HG03565 (cell line): ENCODE measurements at regions not wholly inside any gene's neighbourhood (a gene's known extent, or its start where the extent isn't known, plus 50 kb on each side); places are given as distances from the start of the nearest gene placed in this dataset.
"Not testable (repeated sequence)": the region's sequence is repeated elsewhere in the genome, so short reads cannot be mapped to it uniquely, and the experiment has no call there.

Source experiments
- ATAC-seq: cut with Tn5 transposase; IDR thresholded peaks from one replicate; pipeline ENCODE4 v1.9.1; 2021; ENCODE audit warnings: mild to moderate bottlenecking, moderate library complexity; ENCODE audit not compliant: unreplicated experiment

DNA sequence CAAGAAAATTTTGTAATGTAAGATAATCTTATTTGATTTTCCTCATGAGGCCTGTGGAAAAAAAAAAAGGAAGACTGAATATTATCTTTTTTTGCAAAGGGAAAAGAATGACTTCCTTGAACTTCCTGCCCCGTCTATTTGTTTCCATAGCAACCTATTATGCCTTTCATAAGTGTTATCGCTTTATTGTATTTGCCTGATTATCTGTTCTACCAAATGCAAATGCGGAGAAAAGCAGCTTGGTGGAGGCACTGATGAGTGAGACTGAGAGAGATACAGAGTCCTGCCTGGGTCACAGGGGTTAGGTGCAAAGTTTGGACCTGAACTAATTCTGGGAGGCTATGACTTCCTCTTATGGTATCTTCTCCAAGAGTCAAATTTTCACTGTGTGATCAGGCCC, 334.0 kb upstream of the KCNMB2 start:
- no peak for ATAC-seq

DNA sequence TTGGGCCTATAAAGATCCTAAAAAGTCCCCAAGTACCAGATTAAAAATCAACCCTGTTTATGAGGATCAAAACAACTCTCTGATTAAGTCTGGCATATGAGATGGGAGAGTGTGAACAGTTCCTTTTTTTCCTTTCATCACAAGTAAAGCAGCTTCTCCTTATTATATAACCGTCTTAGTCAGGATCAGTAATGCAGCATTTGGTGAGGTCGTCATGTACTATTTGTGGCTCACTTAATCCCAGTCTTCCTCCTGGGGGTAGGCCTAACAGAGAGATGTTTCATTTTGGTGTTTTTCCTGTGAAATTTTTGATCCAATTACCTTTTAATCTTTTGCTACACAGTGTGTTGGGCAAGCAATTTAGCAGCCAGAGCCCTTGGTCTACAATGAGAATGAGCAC, 333.1 kb upstream of the KCNMB2 start:
- ATAC-seq: no peak

DNA sequence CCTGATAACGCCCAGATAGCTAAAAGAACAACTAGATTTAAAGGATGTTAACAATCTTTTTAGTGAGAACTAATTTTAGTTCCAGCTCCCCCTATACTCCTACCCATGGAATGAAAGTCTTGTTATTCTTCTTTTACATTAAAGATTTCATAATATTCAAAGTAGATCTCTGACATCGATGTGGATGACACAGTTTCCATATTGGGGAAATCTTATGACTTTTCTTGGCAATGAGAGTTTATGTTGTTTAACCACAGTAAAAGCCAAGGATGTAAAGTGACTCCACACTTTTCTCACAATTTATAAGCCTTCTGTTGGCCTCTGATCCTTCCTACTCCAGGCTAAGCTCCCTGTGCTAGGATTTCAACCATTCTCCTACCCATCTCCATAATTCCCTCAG, 332.6 kb upstream of the KCNMB2 start:
- no peak for ATAC-seq

DNA sequence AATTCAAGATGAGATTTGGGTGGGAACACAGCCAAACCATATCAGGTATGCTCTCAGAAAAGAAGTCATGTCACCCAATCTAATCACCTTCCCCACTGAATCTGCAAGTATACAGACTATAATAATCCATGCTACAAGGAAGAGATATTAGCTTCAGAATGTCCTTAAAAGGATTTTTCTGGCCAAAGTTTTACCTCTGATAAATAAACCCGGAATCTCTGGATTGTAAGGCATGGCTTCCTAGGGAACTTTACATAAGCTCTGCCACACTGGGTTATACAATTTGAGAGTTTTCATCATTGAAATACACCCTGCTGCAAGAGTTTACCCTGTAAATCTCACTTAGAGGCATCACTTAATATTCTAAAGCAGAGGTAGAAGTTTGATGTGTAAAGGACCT, 330.5 kb upstream of the KCNMB2 start:
- no peak for ATAC-seq

DNA sequence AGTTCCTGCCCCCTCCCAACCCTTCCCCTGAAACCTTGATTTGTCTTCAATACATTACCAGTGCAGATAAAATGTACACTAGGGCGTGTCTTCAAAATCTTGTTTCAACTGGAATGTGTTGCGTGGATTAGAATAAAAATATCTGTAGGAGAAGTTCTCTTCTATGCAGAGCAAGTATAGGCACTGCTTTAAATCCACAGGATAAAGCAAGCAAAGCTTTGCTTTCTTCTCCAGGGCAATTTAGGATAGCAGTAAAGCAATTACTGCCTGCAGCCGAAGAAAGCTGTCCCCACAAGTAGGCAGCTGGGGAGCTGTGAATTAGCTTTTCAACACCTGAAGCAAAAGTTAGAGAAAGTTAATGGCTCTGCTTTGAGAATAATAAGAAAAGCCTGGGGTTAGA, 329.7 kb upstream of the KCNMB2 start:
- no peak for ATAC-seq

DNA sequence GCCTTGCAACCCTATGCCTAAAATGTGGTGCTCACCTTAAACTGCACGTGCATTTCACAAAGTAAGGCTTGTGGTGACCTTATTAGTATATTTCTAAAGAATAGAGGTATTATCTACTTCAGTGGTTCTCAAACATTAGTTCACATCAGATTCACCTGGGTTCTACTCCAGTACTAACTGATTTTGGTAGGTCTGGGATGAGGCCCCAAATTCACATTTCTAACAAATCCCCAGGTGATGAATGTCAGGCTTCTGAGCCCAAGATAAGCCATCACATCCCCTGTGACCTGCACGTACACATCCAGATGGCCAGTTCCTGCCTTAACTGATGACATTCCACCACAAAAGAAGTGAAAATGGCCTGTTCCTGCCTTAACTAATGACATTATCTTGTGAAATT, 329.1 kb upstream of the KCNMB2 start:
- not testable (repeated sequence) for ATAC-seq

DNA sequence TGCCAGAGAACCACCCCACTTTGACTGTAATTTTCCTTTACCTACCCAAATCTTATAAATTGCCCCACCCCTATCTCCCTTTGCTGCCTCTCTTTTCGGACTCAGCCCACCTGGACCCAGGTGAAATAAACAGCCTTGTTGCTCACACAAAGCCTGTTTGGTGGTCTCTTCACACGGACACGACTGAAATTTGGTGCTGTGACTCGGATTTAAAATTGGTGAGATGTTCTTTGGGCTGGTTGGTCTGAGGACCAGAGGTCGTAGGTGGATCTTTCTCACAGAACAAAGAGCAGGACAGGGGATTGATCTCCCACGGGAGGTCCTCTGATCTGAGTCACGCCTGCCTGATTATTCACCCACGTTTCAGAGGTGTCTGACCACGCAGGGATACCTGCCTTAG, 328.6 kb upstream of the KCNMB2 start:
- ATAC-seq: not testable (repeated sequence)

DNA sequence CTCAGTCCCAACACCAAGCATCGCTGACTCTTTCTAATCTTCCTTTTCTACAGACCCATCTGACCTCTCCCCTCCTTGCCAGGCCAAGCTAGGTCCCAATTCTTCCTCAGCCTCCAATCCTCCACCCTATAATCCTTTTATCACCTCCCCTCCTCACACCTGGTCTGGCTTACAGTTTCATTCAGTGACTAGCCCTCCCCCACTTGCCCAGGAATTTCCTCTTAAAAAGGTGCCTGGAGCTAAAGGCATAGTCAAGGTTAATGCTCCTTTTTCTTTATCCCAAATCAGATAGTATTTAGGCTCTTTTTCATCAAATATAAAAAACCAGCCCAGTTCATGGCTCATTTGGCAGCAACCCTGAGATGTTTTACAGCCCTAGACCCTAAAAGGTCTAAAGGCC, 327.1 kb upstream of the KCNMB2 start:
- ATAC-seq: not testable (repeated sequence)

DNA sequence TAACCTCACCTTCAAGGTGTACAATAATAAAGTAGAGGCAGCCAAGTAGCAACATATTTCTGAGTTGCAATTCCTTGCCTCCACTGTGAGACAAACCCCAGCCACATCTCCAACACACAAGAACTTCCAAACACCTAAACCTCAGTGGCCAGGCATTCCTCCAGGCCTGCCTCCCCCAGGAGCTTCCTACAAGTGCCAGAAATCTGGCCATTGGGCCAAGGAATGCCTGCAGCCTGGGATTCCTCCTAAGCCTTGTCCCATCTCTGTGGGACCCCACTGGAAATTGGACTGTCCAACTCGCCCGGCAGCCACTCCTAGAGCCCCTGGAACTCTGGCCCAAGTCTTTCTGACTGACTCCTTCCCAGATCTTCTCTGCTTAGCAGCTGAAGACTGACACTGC, 326.6 kb upstream of the KCNMB2 start:
- not testable (repeated sequence) for ATAC-seq

DNA sequence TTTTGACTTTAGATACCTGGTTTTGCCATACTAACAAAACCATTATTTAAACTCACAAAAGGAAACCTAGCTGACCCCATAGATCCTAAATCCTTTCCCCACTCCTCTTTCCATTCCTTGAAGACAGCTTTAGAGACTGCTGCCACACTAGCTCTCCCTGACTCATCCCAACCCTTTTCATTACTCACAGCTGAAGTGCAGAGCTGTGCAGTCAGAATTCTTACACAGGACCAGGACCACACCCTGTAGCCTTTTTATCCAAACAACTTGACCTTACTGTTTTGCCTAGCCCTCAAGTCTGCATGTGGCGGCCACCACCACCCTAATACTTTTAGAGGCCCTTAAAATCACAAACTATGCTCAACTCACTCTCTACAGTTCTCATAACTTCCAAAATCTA, 325.1 kb upstream of the KCNMB2 start:
- ATAC-seq: not testable (repeated sequence)

DNA sequence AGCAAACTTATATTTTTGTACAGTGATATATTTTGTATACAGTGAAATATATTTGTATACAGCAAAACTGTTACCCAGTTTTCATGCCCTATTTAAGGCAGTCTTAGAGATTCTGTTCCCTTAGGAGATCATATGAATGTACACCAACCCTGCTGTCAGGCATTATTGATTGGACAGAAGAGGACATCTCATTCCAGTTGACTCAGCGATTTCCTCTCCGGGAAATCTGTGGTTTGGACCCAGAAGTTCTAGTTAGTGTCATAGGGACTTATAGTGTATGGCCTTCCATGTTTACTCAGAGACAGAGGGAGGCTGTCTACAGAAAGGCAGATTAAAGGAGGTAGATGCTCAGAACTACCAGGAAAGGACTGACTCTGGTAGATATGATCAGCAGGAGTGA, 318.8 kb upstream of the KCNMB2 start:
- no peak for ATAC-seq

DNA sequence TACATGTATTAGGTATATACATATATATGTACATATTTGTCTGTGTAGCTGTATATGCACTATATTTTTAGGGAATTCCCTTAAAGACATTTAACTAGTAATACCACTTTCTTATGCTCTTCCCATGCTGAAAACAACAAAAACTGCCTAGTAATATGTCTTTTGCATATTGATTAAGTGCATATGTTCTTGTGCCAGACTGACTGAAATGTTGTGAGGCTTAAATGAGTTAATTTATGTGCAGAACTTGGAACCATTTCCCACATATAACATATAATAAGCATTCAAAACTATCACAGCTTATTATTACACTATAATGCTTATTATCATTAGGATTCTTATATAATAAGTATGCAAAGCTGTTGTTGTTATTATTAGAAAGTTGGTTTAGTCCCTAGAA, 318.0 kb upstream of the KCNMB2 start:
- ATAC-seq: no peak

DNA sequence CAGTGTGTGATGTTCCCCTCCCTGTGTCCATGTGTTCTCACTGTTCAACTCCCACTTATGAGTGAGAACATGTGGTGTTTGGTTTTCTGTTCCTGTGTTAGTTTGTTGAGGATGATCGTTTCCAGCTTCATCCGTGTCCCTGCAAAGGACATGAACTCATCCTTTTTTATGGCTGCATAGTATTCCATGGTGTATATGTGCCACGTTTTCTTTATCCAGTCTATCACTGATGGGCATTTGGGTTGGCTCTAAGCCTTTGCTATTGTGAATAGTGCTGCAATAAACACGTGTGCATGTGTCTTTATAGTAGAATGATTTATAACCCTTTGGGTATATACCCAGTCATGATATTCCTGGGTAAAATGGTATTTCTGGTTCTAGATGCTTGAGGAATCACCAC, 316.6 kb upstream of the KCNMB2 start:
- not testable (repeated sequence) for ATAC-seq

DNA sequence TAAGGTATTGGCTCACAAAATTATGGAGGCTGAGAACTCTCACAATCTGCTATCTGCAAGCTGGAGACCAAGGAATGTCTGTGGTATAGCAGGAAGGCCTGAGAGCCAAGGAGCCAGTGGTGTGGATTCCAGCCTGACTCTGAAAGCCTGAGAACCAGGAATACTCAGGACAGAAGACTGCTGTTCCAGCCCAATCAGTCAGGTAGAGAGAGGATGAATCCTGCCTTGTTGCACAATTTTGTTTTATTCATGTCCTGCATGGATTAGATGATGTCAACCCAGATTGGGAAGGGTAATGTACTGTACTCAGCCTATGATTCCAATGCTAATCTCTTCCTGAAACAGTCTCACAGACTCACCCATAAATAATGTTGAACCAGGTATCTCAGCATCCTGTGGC, 312.4 kb upstream of the KCNMB2 start:
- ATAC-seq: no peak

DNA sequence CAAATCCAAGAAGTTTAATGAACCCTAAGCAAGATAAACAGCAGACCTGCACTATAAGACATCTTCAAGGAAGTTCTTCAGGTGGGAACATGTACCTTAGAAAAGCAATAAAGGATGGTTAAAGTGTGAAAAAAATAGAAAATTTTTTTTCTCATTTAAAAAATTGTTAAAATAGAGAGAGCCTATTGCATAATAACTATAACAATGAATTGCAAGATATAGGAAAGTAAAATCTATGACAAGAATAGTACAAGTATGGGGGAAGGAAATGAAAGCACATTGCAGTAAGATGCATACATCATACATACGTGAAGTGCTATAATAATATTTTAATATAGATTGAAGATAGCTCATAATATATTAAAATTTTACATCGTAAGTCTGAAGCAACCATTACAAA, 310.1 kb upstream of the KCNMB2 start:
- ATAC-seq: no peak

DNA sequence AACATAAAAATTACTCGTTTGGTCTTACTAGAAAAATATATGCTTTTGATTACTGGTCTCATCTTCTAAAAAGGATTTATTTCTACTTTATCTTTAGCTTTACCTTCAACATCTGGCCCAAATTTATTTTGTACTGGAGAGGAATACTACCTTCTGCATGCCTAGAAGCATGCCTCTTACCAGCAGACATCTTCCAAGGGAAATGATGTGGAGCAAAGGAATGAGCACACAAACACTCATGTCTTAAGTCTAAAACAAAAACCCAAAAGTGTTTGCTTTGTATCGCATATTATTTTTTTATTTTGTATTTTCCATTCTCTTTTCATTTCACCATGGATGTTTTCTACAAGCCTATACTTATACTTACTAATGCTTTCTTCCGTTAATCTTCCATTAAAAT, 304.6 kb upstream of the KCNMB2 start:
- ATAC-seq: no peak

DNA sequence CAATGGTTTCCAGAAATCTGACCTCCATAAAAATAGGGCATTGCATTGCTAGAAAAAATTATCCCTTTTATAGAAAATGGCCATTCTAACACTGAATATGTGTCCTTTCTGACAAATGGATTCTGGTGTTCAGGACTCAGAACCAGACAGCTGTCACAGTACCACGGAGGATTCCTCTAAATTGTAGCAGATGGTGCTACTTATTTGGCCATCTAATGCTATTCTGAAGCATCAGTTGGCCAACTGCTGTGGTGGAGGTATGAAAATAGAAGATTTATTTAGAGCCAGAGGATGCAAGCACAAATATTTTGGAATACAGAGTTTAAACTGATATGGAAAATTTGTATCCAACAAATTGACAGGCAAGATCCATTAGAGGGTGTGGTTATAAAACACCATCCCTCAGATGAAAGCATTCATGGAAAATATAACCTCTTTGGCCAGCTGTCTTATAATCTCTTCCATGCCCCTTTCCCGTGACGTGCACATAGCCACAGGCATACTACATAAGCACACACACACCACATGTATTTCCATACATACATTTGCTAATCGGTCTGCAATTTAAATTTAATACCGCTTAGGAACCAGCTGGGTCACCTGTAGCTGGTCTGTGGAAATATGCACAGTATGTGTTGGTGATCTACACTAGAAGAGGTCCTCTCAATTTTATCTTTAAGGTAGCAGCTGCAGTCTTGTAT, 302.7 kb upstream of the KCNMB2 start:
- ATAC-seq: no peak

DNA sequence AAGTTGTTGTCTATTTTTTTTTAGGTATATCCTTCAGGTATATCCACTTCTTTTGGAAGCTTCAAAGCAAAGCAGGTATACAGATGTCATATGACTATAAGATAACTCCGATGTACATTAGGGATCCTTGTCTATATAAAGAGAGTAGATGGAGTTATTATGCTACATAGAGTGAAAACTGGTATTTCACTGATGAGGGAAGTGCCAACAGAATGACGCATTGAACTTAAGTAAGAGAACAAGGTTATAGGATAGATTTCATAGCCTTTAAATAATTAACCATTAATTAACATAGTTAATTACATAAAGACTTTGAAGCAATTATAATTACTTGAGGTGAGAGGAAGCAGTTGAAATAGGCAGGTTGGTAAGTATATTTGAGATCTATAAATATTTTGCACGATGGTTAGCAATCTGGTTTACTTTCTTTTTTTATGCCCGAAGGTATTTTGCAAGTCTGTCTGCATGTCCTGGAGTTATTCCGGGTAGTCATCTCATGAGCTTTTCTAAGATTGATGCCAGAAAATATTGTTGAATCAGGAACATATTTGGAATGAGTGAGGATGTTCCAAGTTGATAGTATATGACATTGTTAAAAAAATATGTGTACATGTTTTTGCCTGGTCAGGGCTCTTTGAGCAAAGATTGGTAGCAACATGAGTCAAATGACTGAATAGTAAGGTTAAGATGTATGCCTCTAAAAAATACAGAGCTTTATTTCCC, 299.5 kb upstream of the KCNMB2 start:
- ATAC-seq: no peak

DNA sequence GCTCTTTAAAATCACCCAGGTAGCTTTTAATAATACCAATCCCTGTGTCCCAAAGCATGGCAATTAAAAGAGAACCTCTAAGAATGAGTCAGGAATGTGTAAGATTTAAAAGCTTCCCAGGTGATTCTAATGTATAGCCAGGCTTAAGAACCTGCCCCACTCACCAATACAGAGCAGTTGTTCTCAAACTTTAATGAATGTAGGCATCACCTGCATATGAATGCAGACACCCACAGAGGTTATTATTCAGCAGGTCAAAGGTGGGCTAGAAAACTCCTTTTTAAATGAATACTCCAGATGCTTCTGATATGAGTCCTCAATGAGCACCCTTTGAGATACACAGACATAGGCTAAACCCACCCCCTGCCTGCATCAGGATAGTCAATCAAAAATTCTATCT, 298.1 kb upstream of the KCNMB2 start:
- ATAC-seq: no peak

DNA sequence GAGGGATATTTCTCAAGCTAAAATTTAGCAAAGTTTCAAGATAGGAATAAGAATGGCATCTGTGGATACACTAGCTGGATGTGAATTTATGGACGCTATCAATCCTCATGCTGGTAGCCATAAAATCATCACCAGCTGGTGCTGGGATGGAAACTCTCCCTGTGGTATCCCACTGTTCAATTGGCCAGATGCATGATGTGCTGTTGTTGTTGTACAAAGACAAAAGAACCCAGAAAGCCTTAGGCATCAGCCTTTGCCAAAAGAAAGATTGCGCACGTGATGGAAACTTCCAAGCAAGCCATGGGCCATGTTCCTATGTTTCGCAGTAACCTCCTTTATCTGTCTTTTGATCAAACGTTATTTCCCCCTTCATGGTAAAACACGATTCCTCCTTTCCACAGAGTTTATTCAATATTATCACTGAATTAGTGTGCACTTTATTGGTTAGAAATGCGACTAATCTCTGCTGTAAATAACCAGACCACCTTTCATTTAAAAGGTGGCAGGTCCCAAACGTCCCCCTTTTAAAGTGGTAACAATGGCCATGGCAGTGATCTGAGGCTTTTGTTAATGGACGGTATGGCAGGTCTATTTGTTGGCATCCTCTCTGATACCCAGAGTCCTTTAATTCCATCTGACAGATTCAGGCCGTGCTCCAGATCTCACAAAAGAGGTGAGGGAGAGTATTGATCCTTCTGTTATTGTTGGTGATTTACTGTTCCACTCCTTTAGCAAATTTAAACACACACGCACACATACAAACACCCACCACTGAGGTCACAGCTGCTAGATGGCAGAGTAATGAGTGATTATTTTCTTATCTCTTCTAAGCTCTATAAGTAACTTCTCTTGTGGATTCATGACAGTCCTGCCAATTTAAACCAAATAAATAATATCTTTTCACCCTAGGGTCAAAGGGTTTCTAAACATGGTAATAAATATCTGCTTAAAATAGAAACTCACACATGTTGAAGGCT, 291.2 kb upstream of the KCNMB2 start:
- no peak for ATAC-seq

DNA sequence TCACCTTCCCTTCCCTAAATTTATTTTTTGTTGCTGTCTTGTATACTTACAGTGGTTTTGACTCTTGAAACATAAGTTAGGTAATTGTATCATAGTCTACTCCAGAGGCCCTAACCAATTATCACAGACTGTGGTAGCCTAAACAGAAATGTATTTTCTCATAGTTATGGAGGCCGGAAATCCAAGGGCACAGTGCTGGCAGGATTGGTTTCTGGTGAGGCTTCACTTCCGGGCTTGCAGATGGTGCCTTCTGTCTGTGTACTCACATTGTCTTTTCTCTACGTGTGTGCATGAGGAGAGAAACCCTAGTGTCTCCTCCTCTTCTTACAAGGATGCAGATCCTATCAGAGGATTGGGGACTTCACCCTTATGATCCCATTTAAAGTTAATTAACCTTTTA, 290.2 kb upstream of the KCNMB2 start:
- ATAC-seq: no peak

DNA sequence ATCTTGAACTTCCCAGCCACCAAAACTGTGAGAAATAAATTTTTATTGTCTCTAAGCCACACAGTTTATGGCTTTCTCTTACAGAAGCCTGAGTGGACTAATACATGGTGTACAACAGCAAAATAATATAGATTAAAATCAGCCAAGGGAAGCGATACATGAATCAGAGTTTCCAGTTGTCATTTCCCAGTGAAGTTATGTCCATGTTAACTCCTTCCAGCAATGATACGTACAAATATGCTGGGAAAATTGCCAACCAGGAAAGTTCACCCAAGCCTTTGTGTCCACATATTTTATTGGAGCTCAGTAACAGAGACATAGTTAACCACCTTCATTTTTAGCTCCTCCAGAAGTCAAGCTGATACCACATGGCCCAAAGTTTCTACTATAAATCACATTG, 280.9 kb upstream of the KCNMB2 start:
- ATAC-seq: no peak
